GM12891 (cell line): ENCODE measurements at regions not wholly inside any gene's neighbourhood (a gene's known extent, or its start where the extent isn't known, plus 50 kb on each side); places are given as distances from the start of the nearest gene placed in this dataset.

Experiments used
- PAX5 ChIP-seq: IDR thresholded peaks from 2 replicates; pipeline ENCODE4 v1.6.1; 2011; ENCODE audit warnings: low read length, moderate library complexity, mild to moderate bottlenecking; ENCODE audit not compliant: insufficient read depth, severe bottlenecking
- POLR2A ChIP-seq: IDR thresholded peaks from 2 replicates; pipeline ENCODE4 v1.6.1; 2011; ENCODE audit warnings: low read depth, low read length, control low read depth
- POLR2AphosphoS5 ChIP-seq: IDR thresholded peaks from 2 replicates; pipeline ENCODE4 v1.6.1; 2011; ENCODE audit warnings: low read depth, low read length, control low read depth
- POU2F2 ChIP-seq: IDR thresholded peaks from 2 replicates; pipeline ENCODE4 v1.6.1; 2011; ENCODE audit warnings: low read depth, mild to moderate bottlenecking, control low read depth, low read length, moderate library complexity
- TAF1 ChIP-seq: IDR thresholded peaks from 2 replicates; pipeline ENCODE4 v1.6.1; 2011; ENCODE audit warnings: low read depth, low read length, control low read depth

DNA sequence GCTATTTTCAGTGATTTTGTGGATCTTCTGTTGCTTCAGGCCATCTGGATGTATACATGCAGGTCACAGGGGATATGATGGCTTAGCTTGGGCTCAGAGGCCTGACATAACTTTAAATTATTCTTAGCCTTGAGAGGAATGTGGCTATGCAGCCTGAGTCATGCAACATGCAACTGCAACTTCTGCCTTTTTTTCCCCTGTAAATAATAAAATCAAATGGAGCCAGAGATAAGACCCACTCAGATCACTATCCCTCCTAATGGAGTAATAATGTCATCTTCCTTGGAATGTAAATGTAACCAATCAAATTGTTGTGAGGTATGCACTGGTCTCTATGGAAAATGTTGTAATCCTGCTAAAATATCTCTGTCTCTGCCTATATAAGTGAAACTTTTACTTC lies 54.9 kb downstream of the MAGEB17 start:
- TF ChIP-seq TAF1: no peak
- TF ChIP-seq POLR2AphosphoS5: no peak
- TF ChIP-seq POLR2A: no peak
- TF ChIP-seq PAX5: no peak
- no peak for TF ChIP-seq POU2F2
